ENCODE measurements at regions not wholly inside any gene's neighbourhood (a gene's known extent, or its start where the extent isn't known, plus 50 kb on each side); places are given as distances from the start of the nearest gene placed in this dataset.

DNA sequence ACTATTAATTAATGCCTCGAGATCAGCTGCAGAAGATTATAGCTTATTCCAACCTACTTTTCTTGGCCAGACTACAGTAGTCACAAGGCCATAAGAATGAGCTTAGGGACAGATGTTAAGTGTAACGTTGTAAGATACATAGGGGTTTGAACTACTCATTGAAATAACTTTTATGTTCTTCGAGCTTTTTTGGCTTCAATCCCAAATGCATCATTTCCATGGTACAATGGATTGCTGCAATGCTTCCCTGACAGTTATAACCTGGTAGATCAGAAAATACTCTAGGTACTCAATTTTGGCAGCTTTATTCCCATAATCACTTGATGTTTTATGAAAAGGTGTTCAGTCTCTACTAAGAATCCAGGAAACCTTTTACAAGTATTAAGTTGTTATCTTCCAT lies 2216.7 kb upstream of the PCDH20 start:
- TF ChIP-seq ZNF274 (IDR thresholded peaks at IDR 0.05; ENCODE audit: low read depth, low read length) (no peak), YY1 (IDR thresholded peaks at IDR 0.05; ENCODE audit: insufficient read depth, insufficient read length) (no peak)
